ENCODE measurements at regions not wholly inside any gene's neighbourhood (a gene's known extent, or its start where the extent isn't known, plus 50 kb on each side); places are given as distances from the start of the nearest gene placed in this dataset.

GRCh38 chr1:14027099-14027498, 327.1 kb downstream of the PRDM2 start:
- Mint-ChIP-seq H3K27me3 (ENCODE audit: low read depth) (peaks cover 41% of the 10 kb centered on the region), H3K4me1 (peaks cover 9% of the 10 kb centered on the region), H3K9me3 (no peaks in the 10 kb centered on the region), H3K4me3 (no peak overlapping the region), H3K36me3 (no peaks in the 10 kb centered on the region), H3K27ac (no peak overlapping the region)
- DNase-seq (ENCODE audit: low spot score) (peak; percentile 20), ATAC-seq (no peak)
- TF ChIP-seq MLX (CRISPR knock-in tag; IDR thresholded peaks at IDR 0.05) (no peak), NFATC4 (CRISPR knock-in tag; IDR thresholded peaks at IDR 0.05) (no peak), IRF1 (CRISPR knock-in tag; IDR thresholded peaks at IDR 0.05) (no peak), NR1H2 (CRISPR knock-in tag; IDR thresholded peaks at IDR 0.05) (no peak), FOXK1 (CRISPR knock-in tag; IDR thresholded peaks at IDR 0.05) (no peak)
- TF ChIP-seq, protein P1, sequence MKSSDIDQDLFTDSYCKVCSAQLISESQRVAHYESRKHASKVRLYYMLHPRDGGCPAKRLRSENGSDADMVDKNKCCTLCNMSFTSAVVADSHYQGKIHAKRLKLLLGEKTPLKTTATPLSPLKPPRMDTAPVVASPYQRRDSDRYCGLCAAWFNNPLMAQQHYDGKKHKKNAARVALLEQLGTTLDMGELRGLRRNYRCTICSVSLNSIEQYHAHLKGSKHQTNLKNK (CRISPR knock-in tag; IDR thresholded peaks at IDR 0.05) = no peak
- ChIA-PET POLR2A (no interaction called here), CTCF (no interaction called here)

GRCh38 chr1:14031461-14031860, 331.5 kb downstream of the PRDM2 start:
- ChIA-PET CTCF (no interaction called here), POLR2A (no interaction called here)
- TF ChIP-seq, protein P2, sequence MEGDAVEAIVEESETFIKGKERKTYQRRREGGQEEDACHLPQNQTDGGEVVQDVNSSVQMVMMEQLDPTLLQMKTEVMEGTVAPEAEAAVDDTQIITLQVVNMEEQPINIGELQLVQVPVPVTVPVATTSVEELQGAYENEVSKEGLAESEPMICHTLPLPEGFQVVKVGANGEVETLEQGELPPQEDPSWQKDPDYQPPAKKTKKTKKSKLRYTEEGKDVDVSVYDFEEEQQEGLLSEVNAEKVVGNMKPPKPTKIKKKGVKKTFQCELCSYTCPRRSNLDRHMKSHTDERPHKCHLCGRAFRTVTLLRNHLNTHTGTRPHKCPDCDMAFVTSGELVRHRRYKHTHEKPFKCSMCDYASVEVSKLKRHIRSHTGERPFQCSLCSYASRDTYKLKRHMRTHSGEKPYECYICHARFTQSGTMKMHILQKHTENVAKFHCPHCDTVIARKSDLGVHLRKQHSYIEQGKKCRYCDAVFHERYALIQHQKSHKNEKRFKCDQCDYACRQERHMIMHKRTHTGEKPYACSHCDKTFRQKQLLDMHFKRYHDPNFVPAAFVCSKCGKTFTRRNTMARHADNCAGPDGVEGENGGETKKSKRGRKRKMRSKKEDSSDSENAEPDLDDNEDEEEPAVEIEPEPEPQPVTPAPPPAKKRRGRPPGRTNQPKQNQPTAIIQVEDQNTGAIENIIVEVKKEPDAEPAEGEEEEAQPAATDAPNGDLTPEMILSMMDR (IDR thresholded peaks at IDR 0.05) = no peak
- TF ChIP-seq TEAD4 (CRISPR knock-in tag; IDR thresholded peaks at IDR 0.05) (no peak), JUN (CRISPR knock-in tag; IDR thresholded peaks at IDR 0.05) (no peak), PRDM15 (CRISPR knock-in tag; IDR thresholded peaks at IDR 0.05) (no peak), E2F5 (CRISPR knock-in tag; IDR thresholded peaks at IDR 0.05) (no peak), ZBTB43 (CRISPR knock-in tag; IDR thresholded peaks at IDR 0.05) (no peak)
- TF ChIP-seq, protein P3, sequence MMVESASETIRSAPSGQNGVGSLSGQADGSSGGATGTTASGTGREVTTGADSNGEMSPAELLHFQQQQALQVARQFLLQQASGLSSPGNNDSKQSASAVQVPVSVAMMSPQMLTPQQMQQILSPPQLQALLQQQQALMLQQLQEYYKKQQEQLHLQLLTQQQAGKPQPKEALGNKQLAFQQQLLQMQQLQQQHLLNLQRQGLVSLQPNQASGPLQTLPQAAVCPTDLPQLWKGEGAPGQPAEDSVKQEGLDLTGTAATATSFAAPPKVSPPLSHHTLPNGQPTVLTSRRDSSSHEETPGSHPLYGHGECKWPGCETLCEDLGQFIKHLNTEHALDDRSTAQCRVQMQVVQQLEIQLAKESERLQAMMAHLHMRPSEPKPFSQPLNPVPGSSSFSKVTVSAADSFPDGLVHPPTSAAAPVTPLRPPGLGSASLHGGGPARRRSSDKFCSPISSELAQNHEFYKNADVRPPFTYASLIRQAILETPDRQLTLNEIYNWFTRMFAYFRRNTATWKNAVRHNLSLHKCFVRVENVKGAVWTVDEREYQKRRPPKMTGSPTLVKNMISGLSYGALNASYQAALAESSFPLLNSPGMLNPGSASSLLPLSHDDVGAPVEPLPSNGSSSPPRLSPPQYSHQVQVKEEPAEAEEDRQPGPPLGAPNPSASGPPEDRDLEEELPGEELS (CRISPR knock-in tag; IDR thresholded peaks at IDR 0.05) = no peak
- ATAC-seq = no peak
- Mint-ChIP-seq H3K9me3 (peaks cover 29% of the 10 kb centered on the region), H3K36me3 (peaks cover 15% of the 10 kb centered on the region), H3K27ac (no peak overlapping the region), H3K4me1 (no peaks in the 10 kb centered on the region), H3K27me3 (ENCODE audit: low read depth) (peaks cover 46% of the 10 kb centered on the region), H3K4me3 (no peak overlapping the region)
- DNase-seq (ENCODE audit: low spot score) = no peak
